ENCODE measurements at regions not wholly inside any gene's neighbourhood (a gene's known extent, or its start where the extent isn't known, plus 50 kb on each side); places are given as distances from the start of the nearest gene placed in this dataset.
"Not testable (repeated sequence)": the region's sequence is repeated elsewhere in the genome, so short reads cannot be mapped to it uniquely, and the experiment has no call there.

- no peak for DNase-seq (ENCODE audit: low spot score)
Observed at GRCh38 chr1:115534106-115534505, 107.7 kb upstream of the VANGL1 start.

GRCh38 chr1:115531631-115532264 is 110.0 kb upstream of the VANGL1 start:
- DNase-seq (ENCODE audit: low spot score), result no peak

GRCh38 chr1:115530407-115530806 is 111.4 kb upstream of the VANGL1 start:
- no peak for DNase-seq (ENCODE audit: low spot score)

- no peak for DNase-seq (ENCODE audit: low spot score)
Observed at GRCh38 chr1:115529216-115529897, 112.4 kb upstream of the VANGL1 start.

- DNase-seq (ENCODE audit: low spot score), result not testable (repeated sequence)
Observed at GRCh38 chr1:115528336-115528735, 113.4 kb upstream of the VANGL1 start.

GRCh38 chr1:115527746-115528145 is 114.0 kb upstream of the VANGL1 start:
- DNase-seq (ENCODE audit: low spot score), result no peak

GRCh38 chr1:115526900-115527299 is 114.9 kb upstream of the VANGL1 start:
- DNase-seq (ENCODE audit: low spot score), result no peak

GRCh38 chr1:115524236-115524635 is 117.5 kb upstream of the VANGL1 start:
- DNase-seq (ENCODE audit: low spot score), result no peak

- no peak for DNase-seq (ENCODE audit: low spot score)
Observed at GRCh38 chr1:115522386-115522785, 119.4 kb upstream of the VANGL1 start.

- no peak for DNase-seq (ENCODE audit: low spot score)
Observed at GRCh38 chr1:115515270-115515669, 126.5 kb upstream of the VANGL1 start.

- DNase-seq (ENCODE audit: low spot score), result not testable (repeated sequence)
Observed at GRCh38 chr1:115510226-115510625, 131.5 kb upstream of the VANGL1 start.

GRCh38 chr1:115507901-115508300 is 133.9 kb upstream of the VANGL1 start:
- DNase-seq (ENCODE audit: low spot score), result no peak

GRCh38 chr1:115506924-115507589 is 134.7 kb upstream of the VANGL1 start:
- DNase-seq (ENCODE audit: low spot score), result no peak

GRCh38 chr1:115506518-115506917 is 135.3 kb upstream of the VANGL1 start:
- DNase-seq (ENCODE audit: low spot score), result no peak

GRCh38 chr1:115505148-115505571 is 136.6 kb upstream of the VANGL1 start:
- no peak for DNase-seq (ENCODE audit: low spot score)

- not testable (repeated sequence) for DNase-seq (ENCODE audit: low spot score)
Observed at GRCh38 chr1:115502183-115502582, 139.6 kb upstream of the VANGL1 start.

GRCh38 chr1:115501476-115501875 is 140.3 kb upstream of the VANGL1 start:
- DNase-seq (ENCODE audit: low spot score), result no peak

- DNase-seq (ENCODE audit: low spot score), result no peak
Observed at GRCh38 chr1:115499253-115499652, 142.5 kb upstream of the VANGL1 start.

- peak; percentile 46 for DNase-seq (ENCODE audit: low spot score)
Observed at GRCh38 chr1:115496904-115497527, 144.8 kb upstream of the VANGL1 start.

GRCh38 chr1:115495625-115496024 is 146.1 kb upstream of the VANGL1 start:
- no peak for DNase-seq (ENCODE audit: low spot score)

GRCh38 chr1:115495111-115495510 is 146.7 kb upstream of the VANGL1 start:
- no peak for DNase-seq (ENCODE audit: low spot score)

GRCh38 chr1:115493834-115494233 is 147.9 kb upstream of the VANGL1 start:
- DNase-seq (ENCODE audit: low spot score), result no peak

- no peak for DNase-seq (ENCODE audit: low spot score)
Observed at GRCh38 chr1:115492880-115493279, 148.9 kb upstream of the VANGL1 start.
